ENCODE measurements at regions not wholly inside any gene's neighbourhood (a gene's known extent, or its start where the extent isn't known, plus 50 kb on each side); places are given as distances from the start of the nearest gene placed in this dataset.

- H3K36me3 ChIP-seq, result no peaks in the 10 kb centered on the region
- no peak for DNase-seq
- H3K27me3 ChIP-seq, result no peaks in the 10 kb centered on the region
- no peak overlapping the region for H3K27ac ChIP-seq
- WGBS (ENCODE audit: insufficient coverage, low coverage, low lambda C conversion rate, missing lambda C conversion rate), result 46% methylated on average over 3 of the region's 3 CpGs
- H3K4me1 ChIP-seq, result no peaks in the 10 kb centered on the region
- intact Hi-C loops (cut with DNase I), result no loop called here
- H3K9me3 ChIP-seq, result no peaks in the 10 kb centered on the region
- ATAC-seq, result no peak
- TF ChIP-seq CTCF (IDR thresholded peaks at IDR 0.05) (no peak), POLR2A (IDR thresholded peaks at IDR 0.05) (no peak)
- H3K4me3 ChIP-seq, result no peak overlapping the region
Measured at GRCh38 chr17:70259400-70259799, 90.1 kb downstream of the KCNJ2 start.

GRCh38 chr17:70261170-70261569, 91.8 kb downstream of the KCNJ2 start:
- Histone ChIP-seq H3K36me3 (no peaks in the 10 kb centered on the region), H3K27ac (no peak overlapping the region), H3K27me3 (no peaks in the 10 kb centered on the region), H3K4me1 (no peaks in the 10 kb centered on the region), H3K4me3 (no peak overlapping the region), H3K9me3 (no peaks in the 10 kb centered on the region)
- no peak for ATAC-seq
- intact Hi-C loops (cut with DNase I), result no loop called here
- no peak for DNase-seq
- TF ChIP-seq CTCF (IDR thresholded peaks at IDR 0.05), result no peak
- TF ChIP-seq POLR2A (IDR thresholded peaks at IDR 0.05), result no peak
- WGBS (ENCODE audit: insufficient coverage, low coverage, low lambda C conversion rate, missing lambda C conversion rate), result 65% methylated on average over 3 of the region's 3 CpGs

GRCh38 chr17:70265471-70265870, 96.1 kb downstream of the KCNJ2 start:
- WGBS (ENCODE audit: insufficient coverage, low coverage, low lambda C conversion rate, missing lambda C conversion rate), result 23% methylated on average over 2 of the region's 2 CpGs
- DNase-seq, result no peak
- no peak overlapping the region for H3K27ac ChIP-seq
- TF ChIP-seq POLR2A (IDR thresholded peaks at IDR 0.05) (no peak), CTCF (IDR thresholded peaks at IDR 0.05) (no peak)
- H3K4me3 ChIP-seq, result no peak overlapping the region
- ATAC-seq, result no peak
- no peaks in the 10 kb centered on the region for H3K9me3 ChIP-seq
- no peaks in the 10 kb centered on the region for H3K27me3 ChIP-seq
- H3K4me1 ChIP-seq, result no peaks in the 10 kb centered on the region
- intact Hi-C loops (cut with DNase I), result no loop called here
- H3K36me3 ChIP-seq, result no peaks in the 10 kb centered on the region

GRCh38 chr17:70266394-70266793, 97.1 kb downstream of the KCNJ2 start:
- ATAC-seq, result no peak
- intact Hi-C loops (cut with DNase I), result no loop called here

More at GRCh38 chr17:70266394-70266793, 97.1 kb downstream of the KCNJ2 start:
- Histone ChIP-seq H3K36me3 (no peaks in the 10 kb centered on the region), H3K4me3 (no peak overlapping the region), H3K27ac (no peak overlapping the region), H3K27me3 (no peaks in the 10 kb centered on the region), H3K9me3 (no peaks in the 10 kb centered on the region), H3K4me1 (no peaks in the 10 kb centered on the region)
- TF ChIP-seq CTCF (IDR thresholded peaks at IDR 0.05) (no peak), POLR2A (IDR thresholded peaks at IDR 0.05) (no peak)
- 54% methylated on average over 2 of the region's 2 CpGs for WGBS (ENCODE audit: insufficient coverage, low coverage, low lambda C conversion rate, missing lambda C conversion rate)
- DNase-seq, result no peak
